GM12878 (cell line): ENCODE measurements at regions not wholly inside any gene's neighbourhood (a gene's known extent, or its start where the extent isn't known, plus 50 kb on each side); places are given as distances from the start of the nearest gene placed in this dataset.

Source experiments
- ATAC-seq: fragments of 200-7000 bp; cut with Tn5 transposase; 3 replicates; pipeline ENCODE4 v1.9.1; 2020; ENCODE audit warnings: mild to moderate bottlenecking, moderate library complexity
- BruUV-seq: library from RNA; stranded (reverse); fragments of 400-500 nt; replicated peaks from 2 replicates; lab custom pipeline; 2021; lab: Mats Ljungman, UMichigan
- CTCF ChIA-PET: fragments of 300-600 bp; sonication (Branson Sonifier 250); formaldehyde crosslinking; extraction: SDS; loops from one replicate; lab custom pipeline; 2021; ENCODE audit warnings: inconsistent platforms; lab: Yijun Ruan, JAX
- POLR2A ChIA-PET: fragments of 350-600 bp; formaldehyde crosslinking; extraction: SDS; loops from one replicate; lab custom pipeline; 2021; ENCODE audit warnings: inconsistent platforms; lab: Charles Lee
- RAD21 ChIA-PET: fragments of 300-600 bp; sonication (Branson Sonifier 250); formaldehyde crosslinking; loops from one replicate; lab custom pipeline; 2023; ENCODE audit warnings: antibody characterized with exemption; ENCODE audit not compliant: unreplicated experiment; lab: Charles Lee
- SMC1A ChIA-PET: fragments of 300-600 bp; sonication (Branson Sonifier 250); formaldehyde crosslinking; loops from one replicate; lab custom pipeline; 2023; ENCODE audit not compliant: unreplicated experiment, uncharacterized antibody; lab: Charles Lee
- DNase-seq: peaks from one replicate; pipeline ENCODE4 v3.0.0-alpha.2; 2011; ENCODE audit warnings: low read depth, low spot score
- FAIRE-seq: peaks from 3 replicates; lab custom pipeline; 2011; peaks lifted over from hg19 to GRCh38; lab: Jason Lieb, UNC
- H2AFZ ChIP-seq: 2 replicates; pipeline ENCODE4 v1.6.0; 2011; ENCODE audit warnings: low read depth, low read length, control low read depth; ENCODE audit not compliant: control insufficient read depth
- H3K27ac ChIP-seq: 2 replicates; pipeline ENCODE4 v1.5.1; 2011; ENCODE audit warnings: control low read depth; ENCODE audit not compliant: control insufficient read depth, insufficient read depth
- H3K27me3 ChIP-seq, 2 experiments: replicated peaks in 1 of 2; 2 replicates each; pipeline versions ENCODE4 v1.6.0 to v1.6.1; 2011; ENCODE audit warnings: low read length in 1 of 2; ENCODE audit not compliant: control insufficient read depth in 2 of 2, insufficient read depth in 2 of 2
- H3K36me3 ChIP-seq, 2 experiments: 2 replicates each; pipeline ENCODE4 v1.5.1; 2011; ENCODE audit warnings: low read length in 1 of 2; ENCODE audit not compliant: control insufficient read depth in 2 of 2, insufficient read depth in 2 of 2
- H3K4me1 ChIP-seq: 2 replicates; pipeline ENCODE4 v1.6.1; 2011; ENCODE audit warnings: mild to moderate bottlenecking, low read length, moderate library complexity, mixed read lengths; ENCODE audit not compliant: control insufficient read depth, insufficient read depth
- H3K4me2 ChIP-seq: 2 replicates; pipeline ENCODE4 v1.6.0; 2011; ENCODE audit warnings: control low read depth; ENCODE audit not compliant: control insufficient read depth, insufficient read depth
- H3K4me3 ChIP-seq: fragments of 200-600 bp; sonication (generic); 2 replicates; pipeline ENCODE4 v1.5.1; 2016
- H3K79me2 ChIP-seq: 2 replicates; pipeline ENCODE4 v1.6.0; 2011; ENCODE audit warnings: low read length; ENCODE audit not compliant: control insufficient read depth, insufficient read depth
- H3K9ac ChIP-seq: 2 replicates; pipeline ENCODE4 v1.8.0; 2011; ENCODE audit warnings: low read length, control low read depth, mixed read lengths; ENCODE audit not compliant: control insufficient read depth, insufficient read depth
- H3K9me3 ChIP-seq: replicated peaks from 3 replicates; pipeline ENCODE4 v1.5.1; 2011; ENCODE audit warnings: mild to moderate bottlenecking, low read length; ENCODE audit not compliant: control insufficient read depth, insufficient read depth
- H4K20me1 ChIP-seq: 2 replicates; pipeline ENCODE4 v1.6.0; 2011; ENCODE audit not compliant: control insufficient read depth, insufficient read depth
- ESRRA ChIP-seq: IDR thresholded peaks from 2 replicates; pipeline ENCODE4 v1.6.1; 2012; ENCODE audit warnings: mild to moderate bottlenecking, low read length, improper control_type of control experiment
- GATAD2B ChIP-seq: fragments of 450-650 bp; conservative IDR thresholded peaks from 2 replicates; pipeline ENCODE4 v1.6.1; 2017; ENCODE audit warnings: low read depth, mild to moderate bottlenecking, moderate library complexity
- MXI1 ChIP-seq: fragments of 150-350 bp; IDR thresholded peaks from 2 replicates; pipeline ENCODE4 v1.6.1; 2011; ENCODE audit warnings: low read depth, mild to moderate bottlenecking, inconsistent platforms, low read length, improper control_type of control experiment
- PAX8 ChIP-seq: fragments of 450-650 bp; IDR thresholded peaks from 2 replicates; pipeline ENCODE4 v1.6.1; 2017; ENCODE audit warnings: mild to moderate bottlenecking, moderate library complexity
- POLR2A ChIP-seq: IDR thresholded peaks from 2 replicates; pipeline ENCODE4 v1.6.1; 2011; ENCODE audit warnings: low read depth, mild to moderate bottlenecking, low read length
- RB1 ChIP-seq: fragments of 450-650 bp; formaldehyde crosslinking; IDR thresholded peaks from 2 replicates; pipeline ENCODE4 v1.6.1; 2017; ENCODE audit warnings: mild to moderate bottlenecking, borderline replicate concordance
- SMC3 ChIP-seq: IDR thresholded peaks from 2 replicates; pipeline ENCODE4 v1.6.1; 2011; ENCODE audit warnings: low read length, improper control_type of control experiment, borderline replicate concordance
- SUZ12 ChIP-seq: fragments of 200-600 bp; sonication (generic); IDR thresholded peaks from one replicate; pipeline ENCODE4 v1.6.1; 2018; ENCODE audit warnings: antibody characterized with exemption, mild to moderate bottlenecking; ENCODE audit not compliant: unreplicated experiment
- ZNF207 ChIP-seq: fragments of 450-650 bp; IDR thresholded peaks from 2 replicates; pipeline ENCODE4 v1.6.1; 2014; ENCODE audit warnings: antibody characterized with exemption, mild to moderate bottlenecking, borderline replicate concordance
- ZNF622 ChIP-seq: fragments of 450-650 bp; IDR thresholded peaks from 2 replicates; pipeline ENCODE4 v1.6.1; 2017; ENCODE audit warnings: mild to moderate bottlenecking, inconsistent platforms
- WGBS: methylation state at CpG from one replicate; pipeline ENCODE4 v1.1.6; 2016; ENCODE audit warnings: low lambda C conversion rate; ENCODE audit not compliant: insufficient replicate concordance, insufficient coverage; ENCODE audit errors: missing lambda C conversion rate; 5-methylcytosine and 5-hydroxymethylcytosine counted together
- in situ Hi-C: fragments of 300-500 bp; cut with MboI; formaldehyde crosslinking; loops from 9 replicates; pipeline ENCODE4 v1.14.3; 2018; ENCODE audit warnings: mixed read lengths
- intact Hi-C: fragments of 100-400 bp; cut with micrococcal nuclease; formaldehyde crosslinking; loops from one replicate; pipeline ENCODE4 v1.14.2; 2022; ENCODE audit not compliant: unreplicated experiment
- TF ChIP-seq, protein P1 (sequence below): IDR thresholded peaks from 2 replicates; pipeline ENCODE4 v1.6.1; 2011; ENCODE audit warnings: low read depth, low read length, improper control_type of control experiment, borderline replicate concordance
- TF ChIP-seq, protein P2 (sequence below): fragments of 150-350 bp; IDR thresholded peaks from 2 replicates; pipeline ENCODE4 v1.6.1; 2014; ENCODE audit warnings: mild to moderate bottlenecking, low read depth, low read length
- TF ChIP-seq, protein P3 (sequence below): IDR thresholded peaks from 2 replicates; pipeline ENCODE4 v1.6.1; 2012; ENCODE audit warnings: low read depth, low read length, improper control_type of control experiment

DNA sequence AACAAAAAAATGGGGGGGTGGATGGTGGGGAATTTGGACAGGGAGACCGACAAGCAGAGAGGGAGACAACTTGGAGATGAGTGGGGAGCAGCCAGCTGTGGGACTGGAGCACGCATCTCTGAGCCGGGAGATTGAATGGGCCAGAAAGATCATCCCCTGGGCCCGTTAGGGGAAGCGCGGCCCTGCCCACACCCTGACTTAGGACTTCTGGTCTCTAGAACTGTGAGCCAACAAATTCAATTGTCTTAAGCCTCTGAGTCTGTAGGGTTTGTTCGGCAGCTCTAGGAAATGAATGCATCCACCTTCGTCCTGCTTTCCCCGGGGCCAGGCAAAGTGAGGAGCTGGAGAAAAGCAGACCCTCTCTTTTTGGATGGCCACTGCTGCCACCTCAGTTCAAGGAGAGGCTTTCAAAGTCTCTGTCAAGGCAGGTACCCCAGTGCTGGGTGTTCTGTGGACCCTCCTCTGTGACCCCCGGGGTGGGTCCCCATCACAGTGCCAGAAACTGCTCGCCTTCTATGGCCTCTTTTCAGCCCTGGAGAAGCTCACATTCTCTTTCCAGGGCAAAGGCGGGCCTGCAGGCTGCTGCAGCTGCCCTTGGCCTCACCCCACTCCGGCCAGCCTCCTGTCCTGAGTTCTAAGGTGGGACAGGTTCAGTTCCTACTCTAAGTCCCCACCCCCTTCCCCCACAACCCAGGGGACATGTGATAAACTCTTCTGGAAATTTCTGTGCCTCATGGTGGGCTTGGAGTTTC, 423.2 kb downstream of the RPS24 start:
- no peaks in the 10 kb centered on the region for H4K20me1 ChIP-seq
- no peak overlapping the region for H3K27ac ChIP-seq
- POLR2A ChIA-PET, result no interaction called here
- ATAC-seq, result no peak
- DNase-seq, result no peak
- SMC1A ChIA-PET, result no interaction called here
- intact Hi-C loops, result no loop called here
- RAD21 ChIA-PET, result no interaction called here
- no peaks in the 10 kb centered on the region for H3K36me3 ChIP-seq
- no peak overlapping the region for H3K4me3 ChIP-seq
- WGBS, result 42% methylated on average over 13 of the region's 13 CpGs
- no peak for TF ChIP-seq PAX8
- TF ChIP-seq GATAD2B, result no peak
- TF ChIP-seq SUZ12, result no peak
- TF ChIP-seq SMC3, result no peak
- TF ChIP-seq MXI1, result no peak
- TF ChIP-seq POLR2A, result no peak
- TF ChIP-seq, protein P1, sequence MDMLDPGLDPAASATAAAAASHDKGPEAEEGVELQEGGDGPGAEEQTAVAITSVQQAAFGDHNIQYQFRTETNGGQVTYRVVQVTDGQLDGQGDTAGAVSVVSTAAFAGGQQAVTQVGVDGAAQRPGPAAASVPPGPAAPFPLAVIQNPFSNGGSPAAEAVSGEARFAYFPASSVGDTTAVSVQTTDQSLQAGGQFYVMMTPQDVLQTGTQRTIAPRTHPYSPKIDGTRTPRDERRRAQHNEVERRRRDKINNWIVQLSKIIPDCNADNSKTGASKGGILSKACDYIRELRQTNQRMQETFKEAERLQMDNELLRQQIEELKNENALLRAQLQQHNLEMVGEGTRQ, result no peak
- no peak for TF ChIP-seq ZNF622
- no peak for TF ChIP-seq ZNF207
- no peak for TF ChIP-seq RB1
- TF ChIP-seq, protein P2, sequence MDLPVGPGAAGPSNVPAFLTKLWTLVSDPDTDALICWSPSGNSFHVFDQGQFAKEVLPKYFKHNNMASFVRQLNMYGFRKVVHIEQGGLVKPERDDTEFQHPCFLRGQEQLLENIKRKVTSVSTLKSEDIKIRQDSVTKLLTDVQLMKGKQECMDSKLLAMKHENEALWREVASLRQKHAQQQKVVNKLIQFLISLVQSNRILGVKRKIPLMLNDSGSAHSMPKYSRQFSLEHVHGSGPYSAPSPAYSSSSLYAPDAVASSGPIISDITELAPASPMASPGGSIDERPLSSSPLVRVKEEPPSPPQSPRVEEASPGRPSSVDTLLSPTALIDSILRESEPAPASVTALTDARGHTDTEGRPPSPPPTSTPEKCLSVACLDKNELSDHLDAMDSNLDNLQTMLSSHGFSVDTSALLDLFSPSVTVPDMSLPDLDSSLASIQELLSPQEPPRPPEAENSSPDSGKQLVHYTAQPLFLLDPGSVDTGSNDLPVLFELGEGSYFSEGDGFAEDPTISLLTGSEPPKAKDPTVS, result no peak
- TF ChIP-seq, protein P3, sequence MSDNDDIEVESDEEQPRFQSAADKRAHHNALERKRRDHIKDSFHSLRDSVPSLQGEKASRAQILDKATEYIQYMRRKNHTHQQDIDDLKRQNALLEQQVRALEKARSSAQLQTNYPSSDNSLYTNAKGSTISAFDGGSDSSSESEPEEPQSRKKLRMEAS, result no peak
- no peak for TF ChIP-seq ESRRA
- TF ChIP-seq, all 136 proteins: peak for 0
- Histone ChIP-seq H3K9me3 (no peaks in the 10 kb centered on the region), H3K27me3 (no peaks in the 10 kb centered on the region; a peak in 2 of 4 replicates), H2AFZ (no peak overlapping the region), H3K4me2 (no peak overlapping the region), H3K79me2 (no peaks in the 10 kb centered on the region), H3K4me1 (no peaks in the 10 kb centered on the region), H3K9ac (no peak overlapping the region)
- CTCF ChIA-PET, result no interaction called here
- FAIRE-seq, result no peak
- in situ Hi-C loops, result no loop called here
- BruUV-seq, result no TSS peak
